SKM-1 treated with dmso at 0.1 percent for 144 hours (cell line): ENCODE measurements at regions not wholly inside any gene's neighbourhood (a gene's known extent, or its start where the extent isn't known, plus 50 kb on each side); places are given as distances from the start of the nearest gene placed in this dataset.
"Not testable (repeated sequence)": the region's sequence is repeated elsewhere in the genome, so short reads cannot be mapped to it uniquely, and the experiment has no call there.

Source experiments
- DNase-seq: peaks from one replicate; lab custom pipeline; 2025; ENCODE audit not compliant: unreplicated experiment; lab: John Stamatoyannopoulos, UW

DNA sequence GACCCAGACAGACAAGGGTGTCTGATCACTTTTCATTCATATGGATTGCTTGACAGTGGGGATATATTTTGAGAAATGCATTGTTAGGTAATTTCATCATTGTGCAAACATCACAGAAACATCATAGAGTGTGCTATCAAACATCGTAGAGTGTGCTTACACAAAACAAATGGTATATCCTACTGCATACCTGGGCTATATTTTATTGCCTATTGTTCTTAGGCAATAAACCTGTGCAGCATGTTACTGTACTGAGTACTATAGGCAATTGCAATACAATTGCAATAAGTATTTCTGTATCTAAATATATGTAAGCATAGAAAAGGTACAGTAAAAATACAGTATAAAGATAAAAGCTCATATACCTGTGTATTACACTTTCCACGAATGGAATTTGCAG, 319.1 kb downstream of the KIF20B start:
- no peak for DNase-seq

DNA sequence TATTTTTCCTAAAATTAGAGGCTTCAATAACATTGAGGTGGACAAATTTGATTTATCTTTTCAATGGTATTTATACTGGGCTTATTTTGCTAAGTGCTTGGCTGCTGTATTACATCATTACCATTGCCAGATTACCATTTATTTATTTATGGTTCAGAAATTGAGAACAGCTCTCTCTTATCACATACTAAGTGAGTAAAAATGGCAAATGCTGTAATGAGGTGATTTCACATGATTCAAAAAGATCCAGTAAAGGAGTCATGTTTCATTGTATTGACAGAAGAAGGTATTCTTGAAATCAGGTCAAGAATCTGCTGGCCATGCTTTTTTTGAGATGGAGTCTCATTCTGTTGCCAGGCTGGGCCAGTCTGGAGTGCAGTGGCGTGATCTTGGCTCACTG, 322.6 kb downstream of the KIF20B start:
- no peak for DNase-seq

DNA sequence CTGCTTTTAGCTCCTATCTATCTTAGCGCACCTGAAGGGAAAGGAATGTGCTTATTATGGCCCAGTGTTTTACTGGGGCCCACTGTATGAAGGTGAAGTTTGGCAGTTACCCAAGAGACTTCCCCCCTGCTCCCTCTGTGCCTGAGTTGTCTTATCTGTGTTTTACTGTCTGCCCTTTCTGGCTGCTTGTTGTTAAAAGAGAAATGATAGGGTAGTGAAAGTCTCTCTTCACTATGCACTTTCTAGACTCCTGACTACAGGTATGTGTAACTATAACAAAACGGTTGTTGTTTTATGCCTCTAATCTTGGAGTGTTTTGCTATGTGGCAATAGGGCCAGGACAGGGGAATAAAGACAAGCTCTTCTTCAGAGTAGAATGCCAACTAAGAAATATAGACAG, 326.9 kb downstream of the KIF20B start:
- no peak for DNase-seq

- no peak for DNase-seq
Measured at GRCh38 chr10:90031776-90032175, 330.4 kb downstream of the KIF20B start.

DNA sequence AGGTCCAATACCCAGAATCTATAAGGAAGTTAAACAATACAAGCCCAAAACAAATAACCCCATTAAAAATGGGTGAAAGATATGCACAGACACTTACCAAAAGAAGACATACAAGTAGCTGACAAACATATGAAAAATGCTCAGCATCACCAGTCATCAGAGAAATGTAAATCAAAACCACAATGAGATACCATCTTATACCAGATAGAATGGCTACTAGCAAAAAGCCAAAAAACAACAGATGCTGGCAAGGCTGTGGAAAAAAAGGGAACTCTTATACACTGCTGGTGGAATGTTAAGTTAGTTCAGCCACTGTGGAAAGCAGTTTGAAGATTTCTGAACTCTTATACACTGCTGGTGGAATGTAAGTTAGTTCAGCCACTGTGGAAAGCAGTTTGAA, 331.1 kb downstream of the KIF20B start:
- DNase-seq, result no peak

GRCh38 chr10:90034862-90035261, 333.5 kb downstream of the KIF20B start:
- DNase-seq, result not testable (repeated sequence)

DNA sequence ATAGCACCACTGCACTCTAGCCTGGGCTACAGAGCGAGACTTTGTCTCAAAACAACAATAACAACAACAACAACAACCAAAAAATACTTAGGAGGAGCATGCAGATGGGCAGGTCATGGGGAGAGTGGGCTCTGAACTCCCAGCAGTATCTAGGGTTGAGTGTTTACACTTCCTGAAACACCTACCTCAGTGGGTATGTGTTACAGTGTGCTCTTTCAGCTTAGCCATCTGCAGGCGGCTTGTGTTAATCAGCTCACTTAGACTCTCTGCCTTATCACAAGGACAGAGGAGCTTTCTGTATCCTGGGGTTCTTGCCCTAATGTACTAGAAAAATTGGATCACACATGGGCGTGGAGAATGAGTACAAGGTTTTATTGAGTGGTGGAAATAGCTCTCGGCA, 340.2 kb downstream of the KIF20B start:
- no peak for DNase-seq

DNA sequence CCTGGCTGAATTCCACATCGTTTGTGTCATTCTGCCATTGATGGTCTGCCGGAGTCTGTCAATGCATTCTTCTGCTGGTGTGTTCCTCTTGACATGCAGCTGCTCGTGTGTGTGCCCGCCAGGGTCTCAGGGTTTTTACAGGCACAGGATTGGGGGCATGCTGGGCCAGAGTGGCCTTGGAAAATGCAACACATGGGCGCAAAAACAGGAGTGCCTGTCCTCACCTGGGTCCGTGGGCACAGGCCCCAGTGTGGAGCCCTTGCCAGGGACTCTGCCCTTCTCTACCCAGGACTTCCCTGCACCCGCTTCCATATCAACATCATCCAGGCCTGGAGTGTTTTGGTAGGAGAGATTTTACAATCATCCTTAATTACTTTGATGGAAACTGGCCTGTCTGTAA, 340.7 kb downstream of the KIF20B start:
- no peak for DNase-seq

- no peak for DNase-seq
Measured at GRCh38 chr10:90047243-90047729, 345.9 kb downstream of the KIF20B start.

GRCh38 chr10:90051053-90051452, 349.7 kb downstream of the KIF20B start:
- DNase-seq, result no peak

DNA sequence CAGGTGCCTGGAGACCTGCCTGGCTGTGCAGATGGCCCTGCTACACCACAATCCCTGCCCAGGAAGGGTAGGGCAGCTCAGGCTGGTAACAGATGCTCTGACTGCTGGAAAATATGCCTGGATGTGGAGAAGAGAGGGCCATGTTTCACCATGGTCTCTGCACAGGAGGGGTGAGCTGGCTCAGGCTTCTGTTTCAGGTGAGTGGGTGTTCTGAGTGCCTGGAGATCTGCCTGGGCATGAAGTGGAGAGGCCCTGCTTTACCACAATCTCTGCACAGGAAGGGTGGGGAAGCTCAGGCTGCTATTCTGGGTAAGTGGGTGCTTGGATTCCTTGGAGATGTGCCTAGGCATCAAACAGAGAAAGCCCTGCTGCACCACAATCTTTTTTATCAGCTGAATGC, 350.1 kb downstream of the KIF20B start:
- no peak for DNase-seq

DNA sequence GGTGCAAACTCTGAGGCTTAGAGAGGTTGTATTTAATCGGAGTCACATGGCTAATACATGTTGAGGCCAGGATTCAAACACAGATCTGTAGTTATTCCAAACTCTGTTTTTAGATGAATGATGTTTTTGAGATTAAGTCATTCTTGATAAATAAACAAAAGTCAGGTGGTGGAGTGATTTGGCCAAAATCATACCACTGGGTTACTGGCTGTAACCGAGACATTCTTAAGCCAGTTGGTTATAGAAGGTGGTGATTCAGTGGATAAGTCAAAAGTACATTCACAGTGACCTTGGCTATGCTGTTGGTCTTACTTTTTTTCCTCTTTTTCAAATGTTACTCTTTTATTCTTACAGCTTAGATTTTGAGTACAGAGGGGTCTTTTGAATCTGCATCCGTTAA, 361.4 kb downstream of the KIF20B start:
- DNase-seq, result no peak

DNA sequence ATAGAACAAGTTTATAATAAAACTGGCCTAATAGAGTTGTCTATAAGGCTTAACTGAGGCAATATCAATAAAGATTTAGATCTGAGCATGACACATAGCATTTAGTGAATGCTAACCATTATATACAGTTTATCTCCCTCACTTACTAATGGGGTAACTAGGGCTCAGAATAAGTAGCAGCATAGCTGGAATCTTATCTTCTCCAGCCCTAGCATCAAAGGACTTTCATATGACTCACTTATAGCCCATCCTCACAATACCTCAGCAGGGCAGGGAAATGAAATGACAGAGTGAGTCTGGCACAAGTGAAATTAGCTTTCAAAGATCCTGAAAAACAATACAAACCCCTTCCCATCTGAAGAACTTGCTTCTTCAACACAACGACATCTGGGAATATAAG, 362.9 kb downstream of the KIF20B start:
- DNase-seq, result no peak

GRCh38 chr10:90066435-90066834, 365.0 kb downstream of the KIF20B start:
- no peak for DNase-seq

- no peak for DNase-seq
Measured at GRCh38 chr10:90075995-90076394, 374.6 kb downstream of the KIF20B start.

DNA sequence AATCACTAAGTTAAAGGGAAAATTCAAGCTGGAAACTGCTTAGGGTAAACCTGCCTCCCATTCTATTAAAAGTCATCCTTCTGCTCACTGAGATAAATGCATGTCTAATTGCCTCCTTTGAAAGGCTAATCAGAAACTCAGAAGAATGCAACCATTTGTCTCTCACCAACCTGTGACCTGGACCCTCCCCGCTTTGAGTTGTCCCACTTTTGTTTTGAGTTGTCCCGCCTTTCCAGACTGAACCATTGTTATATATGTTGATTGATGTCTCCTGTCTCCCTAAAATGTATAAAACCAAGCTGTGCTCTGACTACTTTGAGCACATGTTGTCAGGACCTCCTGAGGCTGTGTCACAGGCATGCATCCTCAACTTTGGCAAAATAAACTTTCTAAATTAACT, 378.4 kb downstream of the KIF20B start:
- no peak for DNase-seq

DNA sequence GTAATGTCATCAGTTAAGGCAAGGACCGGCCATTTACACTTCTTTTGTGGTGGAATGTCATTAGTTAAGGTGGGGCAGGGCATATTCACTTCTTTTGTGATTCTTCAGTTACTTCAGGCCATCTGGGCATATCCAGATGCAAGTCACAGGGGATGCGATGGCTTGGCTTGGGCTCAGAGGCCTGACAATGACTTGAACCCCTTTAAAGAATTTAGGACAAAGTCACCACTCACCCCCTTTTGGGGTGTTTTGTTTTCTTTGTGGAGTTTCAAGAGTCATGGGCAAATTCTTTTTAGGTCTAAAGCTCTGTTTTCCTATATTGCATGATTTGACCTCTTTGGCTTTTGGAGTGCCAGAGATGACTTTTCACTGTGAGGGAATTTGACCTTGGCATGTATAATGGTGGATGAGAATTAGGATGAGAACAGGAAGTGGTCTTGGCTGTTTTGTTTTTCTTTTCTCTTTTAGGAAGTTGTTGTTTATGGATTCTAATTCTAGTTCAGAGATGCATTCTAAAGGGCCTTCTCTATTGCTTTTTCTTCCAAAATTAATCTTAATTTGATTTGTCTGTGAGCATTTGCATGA, 385.3 kb downstream of the KIF20B start:
- DNase-seq, result not testable (repeated sequence)

DNA sequence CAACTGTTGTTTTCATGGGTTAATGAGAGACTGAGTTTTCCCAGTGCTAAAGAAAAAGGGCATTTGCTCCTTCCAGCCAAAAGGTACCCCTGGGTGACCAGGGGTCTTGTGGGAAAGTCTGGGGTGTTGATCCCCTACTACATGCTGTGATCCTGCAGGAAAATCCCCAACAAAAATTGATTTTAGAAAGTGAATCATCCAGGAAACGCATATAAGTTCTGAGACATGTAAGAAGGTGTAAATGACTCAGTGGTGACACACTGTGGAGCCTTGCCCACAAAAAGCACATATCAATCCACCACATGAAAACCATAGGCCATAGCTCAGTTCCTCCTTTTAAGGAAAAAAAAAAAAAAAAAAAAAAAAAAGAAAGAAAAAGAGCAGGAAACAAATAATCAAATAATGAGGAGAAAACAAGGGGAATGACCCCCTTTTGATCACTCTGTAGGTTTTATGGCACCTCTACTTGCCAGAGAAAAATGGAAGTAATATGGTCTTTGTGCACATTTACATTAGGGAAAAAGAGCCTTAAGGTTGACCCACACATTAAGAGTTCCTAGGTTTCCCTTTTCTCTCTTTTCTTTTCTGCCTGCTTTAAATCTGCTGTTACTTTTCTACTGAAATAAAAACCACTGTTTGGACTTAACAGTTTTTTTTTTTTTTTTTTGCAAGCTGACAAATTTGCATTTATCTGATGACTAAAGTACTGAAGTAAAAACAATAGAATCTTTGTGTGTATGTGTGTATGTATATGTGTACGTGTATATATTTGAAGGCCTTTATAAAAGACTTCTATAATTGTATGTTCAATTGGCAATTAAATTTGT, 386.0 kb downstream of the KIF20B start:
- no peak for DNase-seq

DNA sequence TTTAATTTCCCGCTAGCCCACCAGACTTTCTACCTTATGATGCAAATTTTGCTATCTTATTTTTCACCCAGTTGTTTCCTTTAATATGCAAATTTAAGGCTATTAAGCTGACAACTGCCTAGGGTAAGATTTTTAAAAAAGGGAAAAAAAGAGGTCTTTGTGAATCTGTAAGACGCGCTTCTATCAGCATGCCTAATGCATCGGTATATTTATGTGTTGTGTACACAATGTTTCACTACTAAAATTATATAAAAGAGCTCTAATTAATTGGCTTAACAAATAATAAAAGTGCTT, 386.6 kb downstream of the KIF20B start:
- DNase-seq, result no peak

DNA sequence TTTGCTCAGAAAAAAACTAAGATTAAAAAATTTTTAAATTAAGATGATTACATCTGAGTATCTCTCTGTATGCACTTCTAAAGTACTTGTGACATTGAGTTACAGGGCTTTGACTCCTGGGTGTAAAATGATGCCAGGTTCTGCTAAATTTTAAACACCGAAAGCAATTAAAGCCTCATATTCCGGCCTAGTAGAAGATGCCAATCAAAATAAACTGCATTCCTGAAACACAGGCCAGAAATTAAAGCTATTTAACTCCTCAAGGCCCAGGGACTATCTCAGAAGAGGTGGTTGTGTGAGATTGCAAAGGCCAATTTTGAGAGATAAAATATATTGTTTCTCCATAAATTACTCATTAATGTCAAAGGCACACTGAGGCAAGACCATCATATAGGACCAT, 388.3 kb downstream of the KIF20B start:
- DNase-seq, result no peak

DNA sequence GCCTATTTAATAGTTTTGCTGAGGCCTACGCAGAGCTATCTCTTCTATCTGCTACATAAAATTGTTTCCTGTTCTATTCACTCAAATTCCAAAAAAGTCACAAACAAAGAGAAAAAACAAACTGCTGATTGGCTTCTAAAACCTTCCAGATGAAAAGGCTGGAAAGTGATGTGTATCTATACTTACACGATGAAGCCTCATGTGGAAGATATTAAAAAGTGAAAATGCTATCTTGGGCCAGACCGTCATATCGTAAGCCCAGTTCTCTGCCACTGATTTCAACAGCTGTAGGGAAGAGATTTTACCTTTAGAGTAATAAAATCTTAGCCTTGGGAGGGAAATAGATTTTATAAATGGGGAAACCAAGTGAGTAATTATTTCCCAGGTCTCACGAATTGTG, 394.8 kb downstream of the KIF20B start:
- DNase-seq, result no peak

DNA sequence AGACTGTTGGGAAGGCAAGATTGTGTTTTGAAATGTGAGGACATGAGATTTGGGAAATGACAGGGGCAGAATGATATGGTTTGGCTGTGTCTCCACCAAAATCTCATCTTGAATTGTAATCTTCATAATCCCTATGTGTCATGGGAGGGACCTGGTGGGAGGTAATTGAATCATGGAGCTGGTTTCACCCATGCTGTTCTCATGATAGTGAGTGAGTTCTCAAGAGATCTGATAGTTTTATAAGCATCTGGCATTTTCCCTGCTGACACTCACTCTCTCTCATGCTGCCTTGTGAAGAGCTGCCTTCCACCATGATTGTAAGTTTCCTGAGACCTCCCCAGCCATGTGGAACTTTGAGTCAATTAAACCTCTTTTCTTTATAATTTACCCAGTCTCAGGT, 406.2 kb downstream of the KIF20B start:
- not testable (repeated sequence) for DNase-seq

DNA sequence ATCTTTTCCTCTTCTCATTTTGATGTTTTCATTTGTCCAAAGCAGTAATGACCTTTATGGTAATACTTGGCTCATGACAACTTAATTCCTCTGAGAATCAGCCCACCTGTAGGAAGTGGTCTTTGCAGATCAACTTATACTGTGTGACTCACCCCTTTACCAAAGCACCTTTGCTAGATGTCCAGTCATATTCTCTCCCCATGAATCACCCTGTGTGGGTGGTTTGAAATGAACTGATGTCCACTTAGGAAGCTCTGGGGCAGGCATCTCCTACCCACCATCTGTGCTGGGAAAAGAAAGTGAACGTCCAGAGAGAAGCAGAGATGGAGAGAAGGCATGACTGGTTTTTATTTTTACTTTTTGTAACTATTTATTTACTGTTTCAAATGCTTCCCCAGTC, 410.3 kb downstream of the KIF20B start:
- DNase-seq, result no peak
